Vagina (tissue), 2 donors: ENCODE measurements at regions not wholly inside any gene's neighbourhood (a gene's known extent, or its start where the extent isn't known, plus 50 kb on each side); places are given as distances from the start of the nearest gene placed in this dataset.

ENCODE experiments used
- POLR2A ChIP-seq, 2 donors: fragments of 450-650 bp; IDR thresholded peaks; one replicate each; pipeline ENCODE4 v1.6.1; 2017; ENCODE audit warnings: antibody characterized with exemption in 2 of 2, mild to moderate bottlenecking in 2 of 2, moderate library complexity in 2 of 2
- POLR2AphosphoS5 ChIP-seq, 2 donors: sonication (generic); formaldehyde crosslinking; IDR thresholded peaks; one replicate each; pipeline ENCODE4 v1.9.0; 2017; ENCODE audit warnings: antibody characterized with exemption in 2 of 2, mild to moderate bottlenecking in 2 of 2, low read depth in 1 of 2; ENCODE audit not compliant: insufficient read depth in 1 of 2
- TF ChIP-seq, protein P1 (sequence below), 3 experiments: fragments of 450-650 bp in 2 of 3; fragments of 200-600 bp in 1 of 3; sonication (generic) in 1 of 3; IDR thresholded peaks; one replicate each; pipeline ENCODE4 v1.5.1; 2017 to 2019; ENCODE audit warnings: antibody characterized with exemption in 3 of 3, mild to moderate bottlenecking in 2 of 3, moderate library complexity in 2 of 3

DNA sequence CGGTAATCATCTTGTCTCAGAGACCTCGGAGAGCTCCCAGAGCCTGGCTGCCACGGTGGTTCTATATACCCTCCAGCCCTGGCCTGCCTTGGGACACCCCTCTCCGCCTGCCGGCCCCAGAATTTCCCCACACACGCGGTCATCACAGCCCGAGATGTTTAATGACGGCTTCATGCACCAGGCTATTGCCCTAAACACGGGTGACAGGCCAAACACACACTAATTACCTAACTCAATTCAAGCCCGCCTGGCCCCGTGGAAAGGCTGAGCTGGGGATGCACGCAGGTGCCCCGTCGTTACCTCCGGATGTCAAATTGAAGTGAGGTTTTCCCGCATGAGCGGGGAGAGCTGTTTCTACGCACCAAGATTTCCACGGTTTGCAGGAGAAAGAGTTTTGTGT is 72.9 kb upstream of the PPP2R3B start:
- TF ChIP-seq, protein P1, sequence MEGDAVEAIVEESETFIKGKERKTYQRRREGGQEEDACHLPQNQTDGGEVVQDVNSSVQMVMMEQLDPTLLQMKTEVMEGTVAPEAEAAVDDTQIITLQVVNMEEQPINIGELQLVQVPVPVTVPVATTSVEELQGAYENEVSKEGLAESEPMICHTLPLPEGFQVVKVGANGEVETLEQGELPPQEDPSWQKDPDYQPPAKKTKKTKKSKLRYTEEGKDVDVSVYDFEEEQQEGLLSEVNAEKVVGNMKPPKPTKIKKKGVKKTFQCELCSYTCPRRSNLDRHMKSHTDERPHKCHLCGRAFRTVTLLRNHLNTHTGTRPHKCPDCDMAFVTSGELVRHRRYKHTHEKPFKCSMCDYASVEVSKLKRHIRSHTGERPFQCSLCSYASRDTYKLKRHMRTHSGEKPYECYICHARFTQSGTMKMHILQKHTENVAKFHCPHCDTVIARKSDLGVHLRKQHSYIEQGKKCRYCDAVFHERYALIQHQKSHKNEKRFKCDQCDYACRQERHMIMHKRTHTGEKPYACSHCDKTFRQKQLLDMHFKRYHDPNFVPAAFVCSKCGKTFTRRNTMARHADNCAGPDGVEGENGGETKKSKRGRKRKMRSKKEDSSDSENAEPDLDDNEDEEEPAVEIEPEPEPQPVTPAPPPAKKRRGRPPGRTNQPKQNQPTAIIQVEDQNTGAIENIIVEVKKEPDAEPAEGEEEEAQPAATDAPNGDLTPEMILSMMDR (IDR thresholded peaks at IDR 0.05) = no peak
- TF ChIP-seq POLR2A (IDR thresholded peaks at IDR 0.05) (no peak), POLR2AphosphoS5 (IDR thresholded peaks at IDR 0.05; ENCODE audit: insufficient read depth in 1 of 2, low read depth in 1 of 2) (no peak)
